OCI-LY1 (cell line): ENCODE measurements at regions not wholly inside any gene's neighbourhood (a gene's known extent, or its start where the extent isn't known, plus 50 kb on each side); places are given as distances from the start of the nearest gene placed in this dataset.

Experiments
- H2AFZ ChIP-seq: fragments of 200-600 bp; sonication (generic), shearing (Covaris generic); 2 replicates; pipeline ENCODE4 v1.6.0; 2014; ENCODE audit warnings: antibody characterized with exemption, mild to moderate bottlenecking, low read length
- H3F3A ChIP-seq: fragments of 200-600 bp; sonication (generic), shearing (Covaris generic); 2 replicates; pipeline ENCODE4 v1.6.0; 2014; ENCODE audit warnings: mild to moderate bottlenecking, antibody characterized with exemption, low read length, moderate library complexity; ENCODE audit not compliant: insufficient read depth
- H3K27ac ChIP-seq: fragments of 200-600 bp; sonication (generic); 2 replicates; pipeline ENCODE4 v1.5.1; 2014; ENCODE audit warnings: low read length, mixed run types, mild to moderate bottlenecking, low read depth; ENCODE audit not compliant: poor library complexity, severe bottlenecking
- H3K27me3 ChIP-seq: fragments of 200-600 bp; sonication (generic); 2 replicates; pipeline ENCODE4 v1.6.0; 2014; ENCODE audit warnings: antibody characterized with exemption, mild to moderate bottlenecking, low read length, moderate library complexity; ENCODE audit not compliant: insufficient read depth
- H3K36me3 ChIP-seq: fragments of 200-600 bp; sonication (generic); 2 replicates; pipeline ENCODE4 v1.6.1; 2014; ENCODE audit warnings: mild to moderate bottlenecking, antibody characterized with exemption, low read length, moderate library complexity, mixed read lengths; ENCODE audit not compliant: insufficient read depth
- H3K4me1 ChIP-seq: fragments of 200-600 bp; sonication (generic); 2 replicates; pipeline ENCODE4 v1.5.1; 2014; ENCODE audit warnings: mild to moderate bottlenecking, low read length, moderate library complexity; ENCODE audit not compliant: insufficient read depth, severe bottlenecking
- H3K4me2 ChIP-seq: fragments of 200-600 bp; sonication (generic), shearing (Covaris generic); 2 replicates; pipeline ENCODE4 v1.6.1; 2014; ENCODE audit warnings: low read length
- H3K4me3 ChIP-seq: fragments of 200-600 bp; sonication (generic); 2 replicates; pipeline ENCODE4 v1.5.1; 2014; ENCODE audit warnings: low read length, low read depth, mild to moderate bottlenecking, mixed read lengths; ENCODE audit not compliant: poor library complexity, severe bottlenecking
- H3K79me2 ChIP-seq: fragments of 200-600 bp; shearing (Covaris generic); 2 replicates; pipeline ENCODE4 v1.6.1; 2016; ENCODE audit warnings: mixed run types, low read length, mixed read lengths; ENCODE audit not compliant: insufficient read depth
- H3K9ac ChIP-seq: fragments of 200-600 bp; sonication (generic), shearing (Covaris generic); 2 replicates; pipeline ENCODE4 v1.6.1; 2014; ENCODE audit warnings: mild to moderate bottlenecking, low read length, mixed read lengths
- H3K9me2 ChIP-seq: fragments of 200-600 bp; sonication (generic), shearing (Covaris generic); 2 replicates; pipeline ENCODE4 v1.6.1; 2014; ENCODE audit warnings: low read depth, mild to moderate bottlenecking, low read length, mixed read lengths
- H3K9me3 ChIP-seq: fragments of 200-600 bp; shearing (Covaris generic); 2 replicates; pipeline ENCODE4 v1.6.1; 2014; ENCODE audit warnings: low read length, mixed read lengths
- H4K20me1 ChIP-seq: fragments of 200-600 bp; sonication (generic), shearing (Covaris generic); 2 replicates; pipeline ENCODE4 v1.6.0; 2016; ENCODE audit warnings: mild to moderate bottlenecking, low read length; ENCODE audit not compliant: insufficient read depth
- EZH2 ChIP-seq: fragments of 200-600 bp; sonication (generic), shearing (Covaris generic); IDR thresholded peaks from 2 replicates; pipeline ENCODE4 v1.8.0; 2017; ENCODE audit warnings: borderline replicate concordance, mixed run types, mild to moderate bottlenecking, antibody characterized with exemption, low read length, moderate library complexity, mixed read lengths
- TF ChIP-seq, protein P1 (sequence below): fragments of 200-600 bp; sonication (generic), shearing (Covaris generic); IDR thresholded peaks from 2 replicates; pipeline ENCODE4 v1.5.1; 2017; ENCODE audit warnings: mild to moderate bottlenecking, antibody characterized with exemption, low read length, moderate library complexity, mixed read lengths

DNA sequence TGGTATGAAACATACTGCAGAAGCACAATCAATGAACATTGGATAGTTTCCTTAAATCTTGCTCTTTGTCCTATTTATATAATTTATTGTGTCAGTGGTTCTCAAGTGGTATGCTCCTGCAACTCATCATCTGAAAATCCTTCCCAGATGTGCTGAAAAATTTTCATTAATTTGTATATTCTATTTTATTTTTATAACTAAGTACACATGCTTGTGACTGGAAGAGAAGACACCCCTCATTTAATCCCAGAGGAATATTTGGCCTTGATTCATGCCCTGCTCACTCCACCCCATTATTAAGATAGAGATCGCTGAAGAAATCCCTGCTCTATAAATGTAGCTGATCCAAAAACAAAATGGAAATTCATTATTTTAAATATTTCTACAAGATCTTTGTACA, 870.5 kb upstream of the CXADR start:
- Histone ChIP-seq H3F3A (no peaks in the 10 kb centered on the region), H4K20me1 (no peaks in the 10 kb centered on the region), H3K4me1 (no peaks in the 10 kb centered on the region), H3K4me3 (no peak overlapping the region), H3K4me2 (no peak overlapping the region), H3K9ac (no peak overlapping the region), H2AFZ (no peak overlapping the region), H3K27me3 (no peaks in the 10 kb centered on the region), H3K9me3 (no peaks in the 10 kb centered on the region), H3K79me2 (no peaks in the 10 kb centered on the region), H3K27ac (no peak overlapping the region), H3K9me2 (no peaks in the 10 kb centered on the region), H3K36me3 (no peaks in the 10 kb centered on the region)
- no peak for TF ChIP-seq EZH2
- TF ChIP-seq, protein P1, sequence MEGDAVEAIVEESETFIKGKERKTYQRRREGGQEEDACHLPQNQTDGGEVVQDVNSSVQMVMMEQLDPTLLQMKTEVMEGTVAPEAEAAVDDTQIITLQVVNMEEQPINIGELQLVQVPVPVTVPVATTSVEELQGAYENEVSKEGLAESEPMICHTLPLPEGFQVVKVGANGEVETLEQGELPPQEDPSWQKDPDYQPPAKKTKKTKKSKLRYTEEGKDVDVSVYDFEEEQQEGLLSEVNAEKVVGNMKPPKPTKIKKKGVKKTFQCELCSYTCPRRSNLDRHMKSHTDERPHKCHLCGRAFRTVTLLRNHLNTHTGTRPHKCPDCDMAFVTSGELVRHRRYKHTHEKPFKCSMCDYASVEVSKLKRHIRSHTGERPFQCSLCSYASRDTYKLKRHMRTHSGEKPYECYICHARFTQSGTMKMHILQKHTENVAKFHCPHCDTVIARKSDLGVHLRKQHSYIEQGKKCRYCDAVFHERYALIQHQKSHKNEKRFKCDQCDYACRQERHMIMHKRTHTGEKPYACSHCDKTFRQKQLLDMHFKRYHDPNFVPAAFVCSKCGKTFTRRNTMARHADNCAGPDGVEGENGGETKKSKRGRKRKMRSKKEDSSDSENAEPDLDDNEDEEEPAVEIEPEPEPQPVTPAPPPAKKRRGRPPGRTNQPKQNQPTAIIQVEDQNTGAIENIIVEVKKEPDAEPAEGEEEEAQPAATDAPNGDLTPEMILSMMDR = no peak

DNA sequence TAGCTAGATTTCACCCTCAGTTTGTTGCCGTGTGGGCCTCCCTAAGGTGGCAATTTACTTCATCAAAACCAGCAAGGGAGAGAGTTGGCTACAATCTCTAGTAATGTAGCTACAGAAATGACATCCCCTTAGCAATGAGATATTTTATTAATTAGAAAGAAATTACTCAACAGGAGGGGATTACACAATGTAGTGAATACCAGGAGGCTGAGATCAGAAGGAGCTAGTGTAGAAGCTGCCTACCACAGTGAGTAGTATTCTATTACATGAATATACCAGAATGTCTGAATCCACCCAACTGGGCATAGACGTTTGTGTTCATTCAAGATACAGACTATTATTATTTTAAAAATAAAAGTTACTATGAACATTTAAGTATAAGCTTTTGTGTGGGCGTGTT, 868.2 kb upstream of the CXADR start:
- no peaks in the 10 kb centered on the region for H3K36me3 ChIP-seq
- H3K4me2 ChIP-seq = no peak overlapping the region
- TF ChIP-seq, protein P1 = no peak
- TF ChIP-seq EZH2 = no peak
- no peaks in the 10 kb centered on the region for H3K27me3 ChIP-seq
- no peak overlapping the region for H3K27ac ChIP-seq
- no peaks in the 10 kb centered on the region for H3F3A ChIP-seq
- H3K79me2 ChIP-seq = no peaks in the 10 kb centered on the region
- no peaks in the 10 kb centered on the region for H3K4me1 ChIP-seq
- no peaks in the 10 kb centered on the region for H3K9me3 ChIP-seq
- H3K4me3 ChIP-seq = no peak overlapping the region
- H4K20me1 ChIP-seq = no peaks in the 10 kb centered on the region
- H3K9ac ChIP-seq = no peak overlapping the region
- no peaks in the 10 kb centered on the region for H3K9me2 ChIP-seq
- no peak overlapping the region for H2AFZ ChIP-seq

DNA sequence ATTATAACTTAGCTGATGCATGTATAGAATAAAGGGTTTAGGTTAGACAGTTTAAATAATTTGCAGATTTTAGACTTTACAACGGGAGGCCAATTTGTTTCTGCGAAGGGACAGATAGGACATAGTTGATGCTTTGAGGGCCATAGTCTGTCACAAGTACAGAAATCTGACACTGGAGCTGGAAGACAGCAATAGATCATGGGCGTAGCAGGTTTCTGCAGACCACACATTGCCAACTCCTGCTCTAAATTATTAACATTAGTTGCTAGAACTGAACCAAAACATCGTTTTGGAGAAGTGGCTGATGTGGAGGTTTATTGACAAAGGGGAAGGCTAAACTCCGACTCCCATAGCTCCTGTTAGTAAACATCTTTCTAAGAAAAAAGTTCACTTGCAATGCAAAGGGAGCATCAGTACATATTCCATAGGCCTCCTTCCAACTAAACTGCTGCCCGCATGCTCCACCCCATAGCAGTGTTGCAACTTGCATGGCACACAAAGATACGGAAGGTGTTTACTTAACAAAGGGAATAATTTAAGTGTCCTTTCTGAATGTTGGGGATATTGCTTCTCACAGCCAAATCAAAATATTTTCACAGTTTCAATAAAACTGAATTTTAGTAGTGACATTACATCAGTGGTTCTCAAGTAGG, 862.0 kb upstream of the CXADR start:
- H3K9ac ChIP-seq = no peak overlapping the region

More for the DNA sequence above, 862.0 kb upstream of the CXADR start:
- Histone ChIP-seq H3K27ac (no peak overlapping the region), H3K9me2 (no peaks in the 10 kb centered on the region), H2AFZ (no peak overlapping the region), H3K36me3 (no peaks in the 10 kb centered on the region), H3K27me3 (no peaks in the 10 kb centered on the region), H3K4me3 (no peak overlapping the region), H3K4me2 (no peak overlapping the region), H3K79me2 (no peaks in the 10 kb centered on the region), H3K9me3 (no peaks in the 10 kb centered on the region), H3K4me1 (no peaks in the 10 kb centered on the region), H4K20me1 (no peaks in the 10 kb centered on the region), H3F3A (no peaks in the 10 kb centered on the region)
- TF ChIP-seq EZH2 = no peak
- TF ChIP-seq, protein P1 = no peak
